Activated CD8-positive, alpha-beta memory T cell treated with anti-CD3 and anti-CD28 coated beads, Interleukin-2, amount 10 ng/mL, durations not matched to agents 7 days and 5 days (primary cell): ENCODE measurements at regions not wholly inside any gene's neighbourhood (a gene's known extent, or its start where the extent isn't known, plus 50 kb on each side); places are given as distances from the start of the nearest gene placed in this dataset.
"Not testable (repeated sequence)": the region's sequence is repeated elsewhere in the genome, so short reads cannot be mapped to it uniquely, and the experiment has no call there.

Experiments used
- ATAC-seq: fragments of 150-1000 bp; cut with Tn5 transposase; one replicate; pipeline ENCODE4 v1.10.0; 2021; ENCODE audit warnings: moderate library complexity
- CTCF ChIA-PET: fragments of 350-600 bp; sonication (Branson Sonifier 250); formaldehyde crosslinking; loops from one replicate; lab custom pipeline; 2021; ENCODE audit warnings: antibody characterized with exemption; lab: Charles Lee
- DNase-seq: peaks from one replicate; pipeline ENCODE4 v3.0.0-alpha.2; 2020
- H3K27ac Mint-ChIP-seq: one replicate; pipeline ENCODE4 v1.8.0; 2021; ENCODE audit warnings: mild to moderate bottlenecking, mixed read lengths
- H3K27me3 Mint-ChIP-seq: one replicate; pipeline ENCODE4 v1.8.0; 2021; ENCODE audit warnings: mixed read lengths
- H3K36me3 Mint-ChIP-seq: one replicate; pipeline ENCODE4 v1.8.0; 2021; ENCODE audit warnings: mild to moderate bottlenecking, mixed read lengths
- H3K4me1 Mint-ChIP-seq: one replicate; pipeline ENCODE4 v1.8.0; 2021; ENCODE audit warnings: mixed read lengths
- H3K4me3 Mint-ChIP-seq: one replicate; pipeline ENCODE4 v1.8.0; 2021; ENCODE audit warnings: mild to moderate bottlenecking, moderate library complexity, mixed read lengths
- H3K9me3 Mint-ChIP-seq: one replicate; pipeline ENCODE4 v1.8.0; 2022; ENCODE audit warnings: low read depth, mixed read lengths

DNA sequence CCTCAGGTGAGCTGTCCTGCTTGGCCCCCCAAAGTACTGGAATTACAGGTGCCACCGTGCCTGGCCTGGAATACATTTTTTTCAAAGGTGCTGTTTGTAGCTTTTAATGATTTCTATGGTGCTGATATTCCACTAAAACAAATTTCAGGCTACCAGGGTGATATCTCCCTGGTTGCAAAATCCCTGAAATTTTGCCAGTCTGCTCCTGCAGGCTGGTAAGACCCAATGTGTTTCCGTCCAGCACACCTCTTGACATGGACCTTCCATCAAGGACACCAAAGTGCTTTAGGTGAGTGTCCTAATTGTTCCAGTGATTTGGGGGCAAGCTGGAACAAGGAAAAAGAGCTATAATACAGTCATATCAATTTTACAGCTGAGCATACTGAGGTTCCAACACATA, 69.8 kb upstream of the KMT2C start:
- no peak for ATAC-seq
- DNase-seq = no peak
- no peak overlapping the region for H3K27ac Mint-ChIP-seq
- CTCF ChIA-PET = no interaction called here
- H3K4me1 Mint-ChIP-seq = no peaks in the 10 kb centered on the region
- no peaks in the 10 kb centered on the region for H3K27me3 Mint-ChIP-seq
- no peaks in the 10 kb centered on the region for H3K9me3 Mint-ChIP-seq
- H3K4me3 Mint-ChIP-seq = no peak overlapping the region
- H3K36me3 Mint-ChIP-seq = no peaks in the 10 kb centered on the region

DNA sequence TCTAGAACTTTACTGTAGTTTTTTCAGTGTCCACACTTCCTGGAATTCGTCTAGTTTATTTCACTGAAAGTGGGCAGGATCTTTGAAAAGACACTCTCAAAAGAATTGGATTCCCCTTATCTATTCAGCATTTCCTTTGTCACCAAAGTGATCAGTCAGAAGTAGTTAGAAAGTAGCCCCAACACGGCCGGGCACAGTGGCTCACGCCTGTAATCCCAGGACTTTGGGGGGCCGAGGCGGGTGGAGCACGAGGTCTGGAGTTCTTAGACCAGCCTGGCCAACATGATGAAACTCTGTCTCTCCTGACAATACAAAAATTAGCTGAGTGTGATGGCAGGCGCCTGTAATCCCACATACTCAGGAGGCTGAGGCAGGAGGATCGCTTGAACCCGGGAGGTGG, 69.0 kb upstream of the KMT2C start:
- no peak for DNase-seq
- Mint-ChIP-seq H3K4me3 (no peak overlapping the region), H3K9me3 (no peaks in the 10 kb centered on the region), H3K27ac (no peak overlapping the region), H3K4me1 (no peaks in the 10 kb centered on the region), H3K27me3 (no peaks in the 10 kb centered on the region), H3K36me3 (no peaks in the 10 kb centered on the region)
- ATAC-seq = no peak
- CTCF ChIA-PET = no interaction called here

DNA sequence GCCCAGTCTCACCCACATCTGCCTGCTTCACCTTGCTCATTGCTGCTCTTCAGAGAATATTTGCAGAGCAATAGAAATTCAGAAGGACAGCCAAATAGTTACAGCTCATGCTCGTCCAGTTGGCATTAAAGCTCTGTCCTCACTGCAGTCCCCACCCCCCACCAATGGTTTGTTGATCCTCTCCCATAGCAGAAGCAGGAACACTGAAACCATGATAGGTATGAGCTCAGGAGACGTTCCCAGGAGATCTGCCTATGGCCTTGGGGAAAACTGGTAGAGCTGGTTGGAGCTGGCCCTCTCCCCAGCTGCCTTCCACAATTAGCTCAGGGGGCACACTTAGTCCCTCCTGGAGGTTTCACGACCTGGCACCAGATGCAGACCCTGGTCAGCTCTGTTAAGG, 68.6 kb upstream of the KMT2C start:
- CTCF ChIA-PET = no interaction called here
- ATAC-seq = no peak

DNA sequence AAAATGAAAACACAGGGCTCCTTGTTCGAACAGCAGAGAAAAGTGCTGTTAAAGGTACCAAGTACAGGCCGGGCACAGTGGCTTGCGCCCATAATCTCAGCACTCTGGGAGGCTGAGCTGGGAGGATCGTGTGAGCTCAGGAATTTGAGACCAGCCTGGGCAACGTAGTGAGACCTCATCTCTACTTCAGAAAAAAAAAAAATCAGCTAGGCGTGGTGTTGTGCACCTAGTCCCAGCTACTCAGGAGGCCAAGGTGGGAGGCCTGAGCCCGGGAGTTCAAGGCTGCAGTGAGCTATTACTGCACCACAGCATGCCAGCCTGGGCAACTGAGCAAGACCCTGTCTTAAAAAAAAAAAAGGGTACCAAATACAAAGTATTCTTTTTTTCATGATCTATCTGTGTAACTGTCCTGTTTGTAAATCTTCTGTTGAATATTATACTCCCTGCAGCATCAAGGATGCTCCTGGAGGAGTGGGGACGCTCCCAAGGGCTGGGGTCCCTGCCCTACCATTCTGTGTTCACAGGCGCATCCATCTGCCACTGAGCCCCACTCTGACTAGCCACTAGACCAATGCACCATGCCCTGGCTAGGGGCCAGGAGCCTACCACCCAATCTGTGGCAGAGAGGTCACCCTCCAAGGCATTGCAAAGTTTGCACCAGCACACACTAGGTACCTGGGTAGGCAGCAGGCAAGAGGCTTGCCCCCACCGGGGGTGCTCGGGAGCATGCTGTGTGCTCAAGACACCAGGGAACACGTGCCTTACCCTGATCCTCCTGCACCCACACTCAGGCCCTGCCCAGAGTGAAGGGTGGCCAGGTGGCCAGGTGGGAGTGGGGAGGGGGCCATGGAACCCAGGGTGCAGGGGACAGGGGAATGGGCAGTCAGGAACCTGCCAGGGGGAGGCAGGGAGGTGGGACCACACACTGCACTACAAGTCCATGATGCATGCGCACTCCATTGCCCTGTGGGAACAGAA, 67.3 kb upstream of the KMT2C start:
- no peaks in the 10 kb centered on the region for H3K36me3 Mint-ChIP-seq
- ATAC-seq (no peak), DNase-seq (no peak)
- no peak overlapping the region for H3K27ac Mint-ChIP-seq
- no peaks in the 10 kb centered on the region for H3K27me3 Mint-ChIP-seq
- no peaks in the 10 kb centered on the region for H3K9me3 Mint-ChIP-seq
- H3K4me1 Mint-ChIP-seq = no peaks in the 10 kb centered on the region
- H3K4me3 Mint-ChIP-seq = no peak overlapping the region
- CTCF ChIA-PET = no interaction called here

More for the DNA sequence above, 68.6 kb upstream of the KMT2C start:
- H3K27me3 Mint-ChIP-seq = no peaks in the 10 kb centered on the region
- no peaks in the 10 kb centered on the region for H3K9me3 Mint-ChIP-seq
- no peak for DNase-seq
- H3K4me1 Mint-ChIP-seq = no peaks in the 10 kb centered on the region
- H3K4me3 Mint-ChIP-seq = no peak overlapping the region
- no peak overlapping the region for H3K27ac Mint-ChIP-seq
- no peaks in the 10 kb centered on the region for H3K36me3 Mint-ChIP-seq

DNA sequence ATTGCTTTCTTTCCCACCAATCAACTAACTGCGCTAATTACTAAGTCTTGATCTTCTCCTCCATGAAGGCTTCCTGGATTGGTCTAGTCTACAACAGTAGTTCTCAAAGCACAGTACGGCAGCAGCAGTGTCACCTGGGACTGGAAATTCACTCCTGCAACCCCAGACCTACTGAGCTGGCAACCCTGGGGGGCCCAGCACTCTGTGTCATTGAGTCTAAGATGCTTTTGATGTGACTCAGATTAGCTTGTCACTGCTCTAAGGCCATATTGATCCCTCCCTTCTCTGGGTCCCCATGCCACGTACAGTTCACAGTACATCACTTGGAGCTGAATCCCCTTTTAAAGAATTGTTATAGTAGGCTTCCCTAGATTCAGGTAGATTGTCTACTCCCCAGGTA, 65.7 kb upstream of the KMT2C start:
- Mint-ChIP-seq H3K4me3 (no peak overlapping the region), H3K27me3 (no peaks in the 10 kb centered on the region), H3K36me3 (no peaks in the 10 kb centered on the region), H3K27ac (no peak overlapping the region), H3K4me1 (no peaks in the 10 kb centered on the region), H3K9me3 (no peaks in the 10 kb centered on the region)
- ATAC-seq = no peak
- CTCF ChIA-PET = interaction anchor here (0.7 kb wide), 1 partner anchor 523 kb away, joined by 3 read pairs; no protein-coding TSS in a partner anchor
- no peak for DNase-seq

DNA sequence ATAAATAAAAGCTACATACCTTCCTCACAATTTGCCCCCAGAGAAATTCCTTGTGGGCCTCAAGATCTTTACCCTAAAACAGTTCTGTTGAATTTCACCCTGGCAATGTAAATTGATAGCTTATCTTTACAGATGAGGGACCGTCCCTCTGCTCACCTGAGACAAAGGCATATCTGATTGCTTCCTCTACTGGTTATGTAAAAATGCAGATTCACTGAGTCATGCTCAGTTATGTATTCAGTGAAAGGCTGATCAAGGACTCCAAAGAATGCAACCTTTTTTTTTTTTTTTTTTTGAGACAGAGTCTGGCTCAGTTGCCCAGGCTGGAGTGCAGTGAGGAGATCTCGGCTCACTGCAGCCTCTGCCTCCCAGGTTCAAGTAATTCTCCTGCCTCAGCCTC, 64.2 kb upstream of the KMT2C start:
- CTCF ChIA-PET, H3K36me3 Mint-ChIP-seq: not testable (repeated sequence)

DNA sequence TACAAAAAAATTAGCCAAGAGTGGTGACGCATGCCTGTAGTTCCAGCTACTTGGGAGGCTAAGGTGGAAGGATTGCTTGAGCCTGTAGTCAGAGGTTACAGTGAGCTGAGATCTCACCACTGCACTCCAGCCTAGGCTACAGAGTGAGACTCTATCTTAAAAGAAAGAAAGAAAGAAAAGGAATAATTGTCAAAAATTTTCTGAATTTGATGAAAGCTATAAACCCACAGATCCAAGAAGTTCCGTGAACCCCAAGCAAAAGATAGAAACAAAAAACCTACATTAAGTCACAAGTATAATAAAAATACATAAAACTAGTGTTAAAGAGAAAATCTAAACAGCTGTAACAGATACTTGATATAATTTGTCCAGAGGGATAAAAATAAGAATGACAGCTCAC, 60.1 kb upstream of the KMT2C start:
- DNase-seq (no peak), ATAC-seq (no peak)
- H3K9me3 Mint-ChIP-seq = no peaks in the 10 kb centered on the region
- CTCF ChIA-PET = no interaction called here
- no peaks in the 10 kb centered on the region for H3K36me3 Mint-ChIP-seq
- H3K27me3 Mint-ChIP-seq = peaks cover 2% of the 10 kb centered on the region
- no peaks in the 10 kb centered on the region for H3K4me1 Mint-ChIP-seq
- no peak overlapping the region for H3K4me3 Mint-ChIP-seq
- no peak overlapping the region for H3K27ac Mint-ChIP-seq

More for the DNA sequence above, 64.2 kb upstream of the KMT2C start:
- not testable (repeated sequence) for H3K4me3 Mint-ChIP-seq, H3K27me3 Mint-ChIP-seq, ATAC-seq, DNase-seq, H3K27ac Mint-ChIP-seq, H3K4me1 Mint-ChIP-seq, H3K9me3 Mint-ChIP-seq

DNA sequence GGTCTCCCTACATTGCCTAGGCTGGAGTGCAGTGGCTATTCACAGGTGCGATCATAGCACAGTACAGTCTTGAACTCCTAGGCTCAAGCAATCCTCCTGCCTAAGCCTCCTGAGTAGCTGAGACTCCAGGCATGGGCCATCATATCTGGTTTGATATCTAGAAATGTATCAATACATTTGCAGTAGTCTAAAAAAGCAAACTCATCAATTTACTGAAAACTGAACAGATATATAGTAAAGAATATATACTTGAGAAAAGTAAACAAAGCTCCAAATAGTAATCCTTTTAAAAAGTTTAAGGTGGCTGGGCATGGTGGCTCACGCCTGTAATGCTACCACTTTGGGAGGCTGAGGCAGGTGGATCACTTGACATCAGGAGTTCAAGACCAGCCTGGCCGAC, 57.1 kb upstream of the KMT2C start:
- Mint-ChIP-seq H3K27ac (no peak overlapping the region), H3K27me3 (peaks cover 2% of the 10 kb centered on the region), H3K4me1 (no peaks in the 10 kb centered on the region), H3K4me3 (no peak overlapping the region), H3K36me3 (no peaks in the 10 kb centered on the region), H3K9me3 (no peaks in the 10 kb centered on the region)
- no peak for DNase-seq
- CTCF ChIA-PET = no interaction called here
- no peak for ATAC-seq

DNA sequence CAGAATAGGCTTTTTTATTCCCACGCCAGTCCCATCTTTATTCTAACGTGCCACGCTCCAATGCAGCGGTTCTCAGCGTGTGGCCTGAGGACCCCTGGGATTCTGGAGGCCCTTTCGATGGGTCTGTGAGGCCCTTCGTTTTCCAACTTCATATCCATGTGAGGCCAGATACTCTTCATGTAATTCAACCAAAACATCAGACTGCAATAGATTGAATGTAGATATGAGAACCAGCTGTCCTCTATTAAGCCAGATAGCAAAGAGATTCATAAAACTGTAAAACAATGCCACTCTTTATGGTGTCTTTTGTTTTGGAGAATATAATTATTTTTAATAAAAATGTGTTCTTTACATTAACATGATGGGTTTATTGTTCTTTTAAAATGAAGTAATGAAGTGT, 53.2 kb upstream of the KMT2C start:
- DNase-seq = no peak
- H3K27ac Mint-ChIP-seq = no peak overlapping the region
- no peak overlapping the region for H3K4me3 Mint-ChIP-seq
- CTCF ChIA-PET = interaction anchor here (0.6 kb wide), 1 partner anchor 130 kb away, joined by 3 read pairs; no protein-coding TSS in a partner anchor
- H3K9me3 Mint-ChIP-seq = no peaks in the 10 kb centered on the region
- no peaks in the 10 kb centered on the region for H3K4me1 Mint-ChIP-seq
- peaks cover 2% of the 10 kb centered on the region for H3K27me3 Mint-ChIP-seq
- no peak for ATAC-seq
- H3K36me3 Mint-ChIP-seq = no peaks in the 10 kb centered on the region

DNA sequence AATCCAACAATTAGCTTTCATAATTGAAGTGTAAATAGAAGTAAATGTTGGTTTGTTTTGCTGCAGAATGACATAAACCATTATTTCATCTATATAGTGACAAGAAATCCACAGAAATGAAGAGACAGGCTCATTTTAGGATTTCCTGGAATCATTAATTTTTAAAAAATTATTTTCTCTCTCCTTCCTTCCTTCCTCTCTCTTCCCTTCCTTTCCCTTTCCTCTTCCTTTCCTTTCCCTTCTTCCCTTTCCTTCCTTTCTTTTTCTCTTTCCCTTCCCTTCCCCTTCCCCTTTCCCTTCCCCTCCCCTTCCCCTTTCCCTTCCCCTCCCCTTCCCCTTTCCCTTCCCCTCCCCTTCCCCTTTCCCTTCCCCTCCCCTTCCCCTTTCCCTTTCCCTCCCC, 51.2 kb upstream of the KMT2C start:
- Mint-ChIP-seq H3K27me3 (peaks cover 2% of the 10 kb centered on the region), H3K27ac (no peak overlapping the region), H3K36me3 (no peaks in the 10 kb centered on the region), H3K4me3 (no peak overlapping the region), H3K9me3 (no peaks in the 10 kb centered on the region), H3K4me1 (no peaks in the 10 kb centered on the region)
- DNase-seq (no peak), ATAC-seq (no peak)
- CTCF ChIA-PET = no interaction called here

DNA sequence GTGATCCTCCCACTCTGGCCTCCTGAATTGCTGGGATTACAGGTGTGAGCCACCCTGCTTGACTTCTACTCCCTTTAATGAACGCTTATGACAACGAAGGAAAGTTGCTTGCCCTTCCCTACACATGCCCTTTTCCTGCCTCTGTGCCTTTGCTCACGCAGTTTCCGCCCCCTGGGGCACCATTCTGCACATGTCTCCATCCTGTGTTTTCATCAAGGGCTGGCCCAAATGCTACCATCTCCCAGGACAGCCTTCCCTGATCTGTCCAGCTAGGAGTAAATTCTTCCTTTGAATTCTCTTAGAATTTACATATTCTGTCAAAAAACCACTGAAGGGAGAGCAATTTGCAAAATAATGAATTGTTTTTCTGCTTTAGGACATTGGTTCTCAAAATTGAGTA, 50.0 kb upstream of the KMT2C start:
- H3K27ac Mint-ChIP-seq = no peak overlapping the region
- ATAC-seq (no peak), DNase-seq (no peak)
- no peaks in the 10 kb centered on the region for H3K36me3 Mint-ChIP-seq
- CTCF ChIA-PET = no interaction called here
- H3K9me3 Mint-ChIP-seq = no peaks in the 10 kb centered on the region
- H3K4me1 Mint-ChIP-seq = no peaks in the 10 kb centered on the region
- H3K4me3 Mint-ChIP-seq = no peak overlapping the region
- no peaks in the 10 kb centered on the region for H3K27me3 Mint-ChIP-seq
